GM10266 (cell line): ENCODE measurements at regions not wholly inside any gene's neighbourhood (a gene's known extent, or its start where the extent isn't known, plus 50 kb on each side); places are given as distances from the start of the nearest gene placed in this dataset.

Experiments
- DNase-seq: peaks from one replicate; pipeline ENCODE4 v3.0.0; 2012; ENCODE audit errors: extremely low spot score
- CTCF ChIP-seq: IDR thresholded peaks from 2 replicates; pipeline ENCODE4 v1.5.1; 2012; ENCODE audit warnings: mild to moderate bottlenecking, low read depth; ENCODE audit not compliant: control insufficient read depth, insufficient read depth; ENCODE audit errors: missing control alignments

GRCh38 chr6:99808992-99809391 lies 185.0 kb downstream of the MCHR2 start:
- no peak for TF ChIP-seq CTCF
- DNase-seq, result no peak

GRCh38 chr6:99810295-99810694 lies 183.7 kb downstream of the MCHR2 start:
- no peak for TF ChIP-seq CTCF
- DNase-seq, result no peak

DNA sequence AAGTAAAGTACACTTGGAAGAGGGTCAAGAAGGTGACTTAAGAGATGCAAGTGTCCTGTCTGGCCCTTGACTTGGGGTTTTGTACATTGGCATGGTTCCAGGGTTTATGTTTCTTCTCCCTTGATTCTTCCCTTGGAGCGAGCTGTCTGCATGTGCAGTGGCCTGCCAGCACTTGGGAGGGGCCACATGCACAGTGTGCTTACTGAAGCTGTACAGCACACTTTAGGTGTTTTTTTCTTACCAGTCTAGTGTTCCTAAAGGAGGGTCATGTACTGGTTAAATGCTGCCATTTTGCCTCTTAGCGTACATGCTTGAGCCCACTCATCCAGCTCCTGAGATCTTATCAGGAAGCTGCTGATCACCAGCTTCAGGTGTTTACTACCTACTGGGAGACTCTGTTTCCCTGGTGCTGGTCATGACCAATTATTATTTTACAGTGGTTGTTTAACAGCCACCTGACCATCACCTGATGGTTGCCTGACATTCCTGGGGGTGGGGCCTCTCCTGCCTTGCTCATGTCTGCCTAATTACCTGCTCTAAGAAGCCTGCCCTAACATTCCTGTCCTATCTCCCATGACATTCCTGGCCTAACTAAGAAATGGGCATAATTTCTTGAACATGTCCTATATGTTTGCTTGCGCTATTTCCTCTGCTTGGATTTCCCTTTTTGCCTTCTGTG lies 182.9 kb downstream of the MCHR2 start:
- TF ChIP-seq CTCF, result no peak
- no peak for DNase-seq

- DNase-seq, result no peak
- TF ChIP-seq CTCF, result no peak
Measured at GRCh38 chr6:99811636-99812035, 182.4 kb downstream of the MCHR2 start.

DNA sequence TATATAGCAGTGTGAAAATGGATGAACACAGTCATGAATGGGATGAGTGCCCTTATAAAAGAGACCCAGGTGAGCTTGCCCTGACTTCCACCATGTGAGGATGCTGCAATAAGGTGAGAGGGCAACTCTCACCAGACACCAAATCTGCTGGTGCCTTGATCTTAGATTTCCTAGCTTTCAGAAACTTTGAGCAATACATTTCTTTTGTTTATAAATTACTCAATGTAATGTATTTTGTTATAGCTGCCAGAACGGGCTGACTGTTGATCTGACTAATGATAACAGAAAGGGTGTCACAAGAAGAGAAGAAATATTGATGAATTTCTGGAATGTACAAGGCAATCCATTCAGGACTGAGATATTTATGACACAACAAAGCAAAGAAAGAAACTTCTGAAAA lies 180.5 kb downstream of the MCHR2 start:
- DNase-seq, result no peak
- TF ChIP-seq CTCF, result no peak

GRCh38 chr6:99814230-99814928 lies 179.6 kb downstream of the MCHR2 start:
- TF ChIP-seq CTCF, result no peak
- no peak for DNase-seq

DNA sequence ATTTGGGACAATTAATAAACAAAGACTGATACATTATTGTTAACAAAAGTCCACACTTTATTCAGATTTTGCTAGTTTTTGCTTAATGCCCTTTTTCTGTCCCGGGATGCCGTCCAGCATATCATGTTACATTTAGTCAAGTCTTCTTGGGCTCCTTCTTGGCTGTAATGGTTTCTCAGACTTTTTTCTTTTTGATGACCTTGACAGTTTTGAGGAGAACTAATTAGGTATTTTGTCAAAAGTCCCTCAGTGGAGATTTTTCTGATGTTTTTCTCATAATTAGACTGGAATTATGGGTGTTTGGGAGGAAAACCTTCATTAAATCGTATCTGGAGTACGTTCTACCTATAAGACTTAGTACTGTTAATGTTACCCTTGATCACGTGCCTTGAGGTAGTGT lies 177.2 kb downstream of the MCHR2 start:
- no peak for TF ChIP-seq CTCF
- DNase-seq, result no peak
